K562 (cell line): ENCODE measurements at regions not wholly inside any gene's neighbourhood (a gene's known extent, or its start where the extent isn't known, plus 50 kb on each side); places are given as distances from the start of the nearest gene placed in this dataset.

Source experiments
- ATAC-seq: fragments of 200-7000 bp; cut with Tn5 transposase; 3 replicates; pipeline ENCODE4 v1.9.1; 2020; ENCODE audit warnings: moderate library complexity
- BruUV-seq: library from RNA; stranded (reverse); fragments of 400-500 nt; replicated peaks from 2 replicates; lab custom pipeline; 2021; lab: Mats Ljungman, UMichigan
- CTCF ChIA-PET: fragments of 300-600 bp; formaldehyde crosslinking; extraction: SDS; loops from one replicate; lab custom pipeline; 2021; ENCODE audit warnings: low intra/inter-chr PET ratio; lab: Yijun Ruan, JAX
- POLR2A ChIA-PET: fragments of 300-600, 350-650 bp; sonication (Branson Sonifier 250); formaldehyde crosslinking; extraction: SDS; loops from one replicate; lab custom pipeline; 2021; ENCODE audit warnings: antibody characterized with exemption, inconsistent platforms; lab: Yijun Ruan, JAX
- DNase-seq, 4 experiments: peaks; one replicate each; pipeline versions ENCODE4 v3.0.0 to v3.0.0-alpha.2; 2011 to 2018; ENCODE audit warnings: low spot score in 3 of 4, mixed read lengths in 3 of 4; ENCODE audit errors: extremely low read depth in 1 of 4
- FAIRE-seq: peaks from 2 replicates; lab custom pipeline; 2011; peaks lifted over from hg19 to GRCh38; lab: Jason Lieb, UNC
- H2AFZ ChIP-seq: 2 replicates; pipeline ENCODE4 v1.6.0; 2011; ENCODE audit warnings: low read depth, low read length, control low read depth, inconsistent platforms
- H3K27ac ChIP-seq: fragments of 200-600 bp; 3 replicates; pipeline ENCODE4 v1.8.0; 2011; ENCODE audit warnings: low read depth, mild to moderate bottlenecking, control low read depth, inconsistent platforms, low read length, moderate library complexity, mixed read lengths; ENCODE audit errors: extremely low read depth
- H3K27me3 ChIP-seq, 2 experiments: fragments of 300-600 bp in 1 of 2; 2 replicates in 1 of 2; 3 replicates in 1 of 2; pipeline versions ENCODE4 v1.6.0 to v1.8.0; 2011; ENCODE audit warnings: inconsistent platforms in 2 of 2, low read length in 2 of 2, mild to moderate bottlenecking in 1 of 2, mixed read lengths in 1 of 2, moderate library complexity in 1 of 2; ENCODE audit not compliant: control insufficient read depth in 2 of 2, insufficient read depth in 2 of 2
- H3K36me3 ChIP-seq: fragments of 300-600 bp; 3 replicates; pipeline ENCODE4 v1.8.0; 2011; ENCODE audit warnings: mild to moderate bottlenecking, low read length, inconsistent platforms; ENCODE audit not compliant: control insufficient read depth, insufficient read depth
- H3K4me1 ChIP-seq, 2 experiments: fragments of 200-600 bp in 1 of 2; replicated peaks in 1 of 2; 2 replicates in 1 of 2; 3 replicates in 1 of 2; pipeline versions ENCODE4 v1.5.1 to v1.8.0; 2011; ENCODE audit warnings: inconsistent platforms in 2 of 2, low read length in 2 of 2, mild to moderate bottlenecking in 1 of 2, mixed read lengths in 1 of 2, moderate library complexity in 1 of 2; ENCODE audit not compliant: control insufficient read depth in 2 of 2, insufficient read depth in 2 of 2
- H3K4me2 ChIP-seq: 2 replicates; pipeline ENCODE4 v1.6.1; 2011; ENCODE audit warnings: low read length, control low read depth, inconsistent platforms, mixed read lengths; ENCODE audit not compliant: insufficient read depth
- H3K4me3 ChIP-seq: fragments of 200-600 bp; sonication (generic), shearing (Covaris generic); 2 replicates; pipeline ENCODE4 v1.5.1; 2016; ENCODE audit warnings: control low read depth, inconsistent platforms
- H3K79me2 ChIP-seq: fragments of 200-600 bp; 3 replicates; pipeline ENCODE4 v1.8.0; 2011; ENCODE audit warnings: low read length, inconsistent platforms; ENCODE audit not compliant: control insufficient read depth, insufficient read depth
- H3K9ac ChIP-seq, 2 experiments: 2 replicates each; pipeline versions ENCODE4 v1.6.0 to v1.6.1; 2011; ENCODE audit warnings: low read depth in 2 of 2, low read length in 2 of 2, control low read depth in 1 of 2, inconsistent platforms in 1 of 2, mild to moderate bottlenecking in 1 of 2, mixed read lengths in 1 of 2; ENCODE audit not compliant: insufficient read depth in 1 of 2
- H3K9me1 ChIP-seq: one replicate; pipeline ENCODE4 v1.6.0; 2011; ENCODE audit warnings: inconsistent platforms, mild to moderate bottlenecking, low read length, moderate library complexity; ENCODE audit not compliant: control insufficient read depth, insufficient read depth
- H3K9me3 ChIP-seq: replicated peaks from 2 replicates; pipeline ENCODE4 v1.5.1; 2011; ENCODE audit warnings: low read depth, low read length, inconsistent platforms; ENCODE audit not compliant: control insufficient read depth, insufficient read depth
- H4K20me1 ChIP-seq: replicated peaks from 2 replicates; pipeline ENCODE4 v1.6.1; 2011; ENCODE audit warnings: low read length, inconsistent platforms, mixed read lengths; ENCODE audit not compliant: control insufficient read depth, insufficient read depth
- CHCHD3 ChIP-seq: fragments of 250-450 bp; sonication (Bioruptor Pico); IDR thresholded peaks from 2 replicates; pipeline ENCODE4 v2.1.2; 2022; ENCODE audit warnings: mild to moderate bottlenecking
- HMG20B ChIP-seq: fragments of 250-450 bp; sonication (Bioruptor Pico); IDR thresholded peaks from 2 replicates; pipeline ENCODE4 v1.5.0; 2021; ENCODE audit warnings: mild to moderate bottlenecking
- MAZ ChIP-seq, 2 experiments: fragments of 450-650 bp in 1 of 2; sonication (generic) in 1 of 2; formaldehyde crosslinking; IDR thresholded peaks in 1 of 2; conservative IDR thresholded peaks in 1 of 2; 2 replicates each; pipeline versions ENCODE4 v1.4.0 to v1.5.0; 2020; ENCODE audit warnings: mild to moderate bottlenecking in 1 of 2, missing genetic modification reagents in 1 of 2
- PHB ChIP-seq: fragments of 250-450 bp; sonication (Bioruptor Pico); IDR thresholded peaks from 2 replicates; pipeline ENCODE4 v1.5.0; 2021
- PURB ChIP-seq: sonication (generic); formaldehyde crosslinking; IDR thresholded peaks from 2 replicates; pipeline ENCODE4 v1.9.0; 2021; ENCODE audit warnings: low read depth, mild to moderate bottlenecking, missing genetic modification reagents
- RB1 ChIP-seq: fragments of 450-650 bp; IDR thresholded peaks from 2 replicates; pipeline ENCODE4 v1.6.1; 2017; ENCODE audit warnings: low read depth, mild to moderate bottlenecking
- SMAD1 ChIP-seq: fragments of 150-350 bp; IDR thresholded peaks from 2 replicates; pipeline ENCODE4 v1.6.1; 2014; ENCODE audit warnings: low read length, low read depth; ENCODE audit not compliant: partially characterized antibody
- SRF ChIP-seq, 2 experiments: fragments of 250-450, 450-650 bp in 1 of 2; sonication (Bioruptor Pico) in 1 of 2; sonication (generic) in 1 of 2; formaldehyde crosslinking; IDR thresholded peaks; 2 replicates each; pipeline versions ENCODE4 v1.5.0 to v1.5.1; 2020 to 2022; ENCODE audit warnings: mild to moderate bottlenecking in 1 of 2, missing genetic modification reagents in 1 of 2
- ZZZ3 ChIP-seq: fragments of 450-650 bp; IDR thresholded peaks from 2 replicates; pipeline ENCODE4 v1.6.1; 2016; ENCODE audit warnings: antibody characterized with exemption, mild to moderate bottlenecking, moderate library complexity
- WGBS: fragments of 100-300 bp; shearing (Covaris generic); methylation state at CpG from one replicate; pipeline ENCODE4 v1.1.6; 2016; ENCODE audit warnings: low coverage, mixed read lengths; ENCODE audit not compliant: insufficient coverage; ENCODE audit errors: missing lambda C conversion rate; 5-methylcytosine and 5-hydroxymethylcytosine counted together
- in situ Hi-C: fragments of 300-500 bp; cut with MboI; formaldehyde crosslinking; loops from 4 replicates; pipeline ENCODE4 v1.15.0; 2018; ENCODE audit warnings: inconsistent platforms, mixed read lengths
- intact Hi-C: fragments of 100-400 bp; cut with micrococcal nuclease; formaldehyde crosslinking; loops from 2 replicates; pipeline ENCODE4 v1.14.2; 2022
- TF ChIP-seq, protein P1 (sequence below): fragments of 250-450 bp; sonication (Bioruptor Pico); IDR thresholded peaks from 2 replicates; pipeline ENCODE4 v1.5.0; 2021
- TF ChIP-seq, protein P2 (sequence below): fragments of 250-450 bp; sonication (Bioruptor Pico); IDR thresholded peaks from 2 replicates; pipeline ENCODE4 v1.4.0; 2020; ENCODE audit warnings: borderline replicate concordance
- TF ChIP-seq, protein P3 (sequence below): fragments of 250-450 bp; sonication (Bioruptor Pico); IDR thresholded peaks from 2 replicates; pipeline ENCODE4 v1.8.0; 2022; ENCODE audit warnings: moderate library complexity, mild to moderate bottlenecking, inconsistent platforms

DNA sequence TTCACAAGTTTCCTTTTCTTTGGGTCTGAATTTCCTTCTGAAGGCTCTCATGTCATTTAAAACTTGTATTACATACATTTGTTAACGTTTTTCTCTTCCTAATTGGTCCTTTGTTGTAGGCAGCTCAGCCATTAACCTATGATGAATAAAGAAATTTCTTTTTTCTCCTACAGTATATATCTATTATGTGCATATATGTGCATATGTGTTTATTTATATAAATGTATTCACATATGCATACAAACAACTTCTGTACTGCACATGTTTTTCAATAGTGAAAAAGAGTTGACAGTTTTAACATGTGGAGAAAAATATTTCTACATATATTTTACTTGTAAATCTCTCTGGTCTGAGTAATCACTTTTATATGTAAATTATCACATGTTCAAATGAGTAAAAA is 1674.9 kb upstream of the PCDH20 start:
- no peaks in the 10 kb centered on the region for H3K79me2 ChIP-seq

DNA sequence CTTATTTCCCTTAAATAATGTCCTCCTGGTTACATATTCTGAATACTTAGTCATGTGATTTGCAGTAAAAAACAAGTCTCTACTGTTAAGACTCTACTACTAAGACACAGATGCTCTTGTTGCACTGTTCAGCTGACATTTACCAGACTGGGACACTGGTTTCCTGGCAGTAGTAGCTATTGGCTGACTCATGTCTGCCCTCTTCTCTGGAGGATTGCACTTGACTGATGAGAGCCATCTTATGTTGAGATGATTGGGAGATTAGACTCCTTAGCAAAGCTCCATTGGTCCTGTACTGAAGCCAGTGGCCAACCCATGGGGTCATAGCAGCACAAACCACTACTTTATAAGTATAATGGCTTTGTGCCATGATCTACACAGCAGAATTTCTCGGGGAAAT is 1672.6 kb upstream of the PCDH20 start:
- H3K4me1 ChIP-seq: no peaks in the 10 kb centered on the region
- no peaks in the 10 kb centered on the region for H3K27me3 ChIP-seq
- BruUV-seq: no TSS peak
- no peak overlapping the region for H2AFZ ChIP-seq
- DNase-seq (no peak), FAIRE-seq (no peak), ATAC-seq (no peak)
- no peak overlapping the region for H3K4me2 ChIP-seq
- H3K79me2 ChIP-seq: no peaks in the 10 kb centered on the region
- no peak overlapping the region for H3K9ac ChIP-seq
- CTCF ChIA-PET: no interaction called here
- in situ Hi-C loops: no loop called here
- POLR2A ChIA-PET: no interaction called here
- WGBS: 0% methylated on average over 1 of the region's 1 CpG
- intact Hi-C loops: no loop called here
- no peaks in the 10 kb centered on the region for H4K20me1 ChIP-seq
- H3K4me3 ChIP-seq: no peak overlapping the region
- no peak overlapping the region for H3K27ac ChIP-seq
- H3K9me3 ChIP-seq: no peaks in the 10 kb centered on the region
- H3K36me3 ChIP-seq: no peaks in the 10 kb centered on the region
- no peaks in the 10 kb centered on the region for H3K9me1 ChIP-seq
- TF ChIP-seq MAZ (CRISPR knock-in tag; conservative IDR thresholded peaks at IDR 0.05 in 1 of 2, IDR thresholded peaks at IDR 0.05 in 1 of 2) (no peak), ZZZ3 (no peak), CHCHD3 (no peak), HMG20B (no peak), SMAD1 (no peak), RB1 (no peak), SRF (CRISPR knock-in tag; IDR thresholded peaks at IDR 0.05) (no peak), PHB (CRISPR knock-in tag) (no peak), PURB (CRISPR knock-in tag) (no peak)
- TF ChIP-seq, protein P1, sequence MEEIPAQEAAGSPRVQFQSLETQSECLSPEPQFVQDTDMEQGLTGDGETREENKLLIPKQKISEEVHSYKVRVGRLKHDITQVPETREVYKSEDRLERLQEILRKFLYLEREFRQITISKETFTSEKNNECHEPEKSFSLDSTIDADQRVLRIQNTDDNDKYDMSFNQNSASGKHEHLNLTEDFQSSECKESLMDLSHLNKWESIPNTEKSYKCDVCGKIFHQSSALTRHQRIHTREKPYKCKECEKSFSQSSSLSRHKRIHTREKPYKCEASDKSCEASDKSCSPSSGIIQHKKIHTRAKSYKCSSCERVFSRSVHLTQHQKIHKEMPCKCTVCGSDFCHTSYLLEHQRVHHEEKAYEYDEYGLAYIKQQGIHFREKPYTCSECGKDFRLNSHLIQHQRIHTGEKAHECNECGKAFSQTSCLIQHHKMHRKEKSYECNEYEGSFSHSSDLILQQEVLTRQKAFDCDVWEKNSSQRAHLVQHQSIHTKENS (CRISPR knock-in tag): no peak
- TF ChIP-seq, protein P2, sequence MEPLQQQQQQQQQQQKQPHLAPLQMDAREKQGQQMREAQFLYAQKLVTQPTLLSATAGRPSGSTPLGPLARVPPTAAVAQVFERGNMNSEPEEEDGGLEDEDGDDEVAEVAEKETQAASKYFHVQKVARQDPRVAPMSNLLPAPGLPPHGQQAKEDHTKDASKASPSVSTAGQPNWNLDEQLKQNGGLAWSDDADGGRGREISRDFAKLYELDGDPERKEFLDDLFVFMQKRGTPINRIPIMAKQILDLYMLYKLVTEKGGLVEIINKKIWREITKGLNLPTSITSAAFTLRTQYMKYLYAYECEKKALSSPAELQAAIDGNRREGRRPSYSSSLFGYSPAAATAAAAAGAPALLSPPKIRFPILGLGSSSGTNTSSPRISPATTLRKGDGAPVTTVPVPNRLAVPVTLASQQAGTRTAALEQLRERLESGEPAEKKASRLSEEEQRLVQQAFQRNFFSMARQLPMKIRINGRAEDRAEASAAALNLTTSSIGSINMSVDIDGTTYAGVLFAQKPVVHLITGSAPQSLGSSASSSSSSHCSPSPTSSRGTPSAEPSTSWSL (CRISPR knock-in tag): no peak

More for the DNA sequence above, 1674.9 kb upstream of the PCDH20 start:
- Histone ChIP-seq H3K27ac (no peak overlapping the region), H3K9me1 (no peaks in the 10 kb centered on the region), H3K9ac (no peak overlapping the region), H3K36me3 (no peaks in the 10 kb centered on the region), H3K4me1 (no peaks in the 10 kb centered on the region), H4K20me1 (no peaks in the 10 kb centered on the region), H3K4me3 (no peak overlapping the region), H3K4me2 (no peak overlapping the region), H2AFZ (no peak overlapping the region), H3K9me3 (no peaks in the 10 kb centered on the region), H3K27me3 (no peaks in the 10 kb centered on the region)
- DNase-seq (no peak), FAIRE-seq (no peak), ATAC-seq (no peak)
- ChIA-PET CTCF (no interaction called here), POLR2A (no interaction called here)
- in situ Hi-C loops (no loop called here), intact Hi-C loops (no loop called here)
- TF ChIP-seq, protein P3, sequence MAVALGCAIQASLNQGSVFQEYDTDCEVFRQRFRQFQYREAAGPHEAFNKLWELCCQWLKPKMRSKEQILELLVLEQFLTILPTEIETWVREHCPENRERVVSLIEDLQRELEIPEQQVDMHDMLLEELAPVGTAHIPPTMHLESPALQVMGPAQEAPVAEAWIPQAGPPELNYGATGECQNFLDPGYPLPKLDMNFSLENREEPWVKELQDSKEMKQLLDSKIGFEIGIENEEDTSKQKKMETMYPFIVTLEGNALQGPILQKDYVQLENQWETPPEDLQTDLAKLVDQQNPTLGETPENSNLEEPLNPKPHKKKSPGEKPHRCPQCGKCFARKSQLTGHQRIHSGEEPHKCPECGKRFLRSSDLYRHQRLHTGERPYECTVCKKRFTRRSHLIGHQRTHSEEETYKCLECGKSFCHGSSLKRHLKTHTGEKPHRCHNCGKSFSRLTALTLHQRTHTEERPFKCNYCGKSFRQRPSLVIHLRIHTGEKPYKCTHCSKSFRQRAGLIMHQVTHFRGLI (CRISPR knock-in tag): no peak
- no TSS peak for BruUV-seq
- 0% methylated on average over 1 of the region's 1 CpG for WGBS
